K562 (cell line): ENCODE measurements at regions not wholly inside any gene's neighbourhood (a gene's known extent, or its start where the extent isn't known, plus 50 kb on each side); places are given as distances from the start of the nearest gene placed in this dataset.

Experiments used
- ATAC-seq: fragments of 200-7000 bp; cut with Tn5 transposase; 3 replicates; pipeline ENCODE4 v1.9.1; 2020; ENCODE audit warnings: moderate library complexity
- BruUV-seq: library from RNA; stranded (reverse); fragments of 400-500 nt; replicated peaks from 2 replicates; lab custom pipeline; 2021; lab: Mats Ljungman, UMichigan
- CTCF ChIA-PET: fragments of 300-600 bp; formaldehyde crosslinking; extraction: SDS; loops from one replicate; lab custom pipeline; 2021; ENCODE audit warnings: low intra/inter-chr PET ratio; lab: Yijun Ruan, JAX
- POLR2A ChIA-PET: fragments of 300-600, 350-650 bp; sonication (Branson Sonifier 250); formaldehyde crosslinking; extraction: SDS; loops from one replicate; lab custom pipeline; 2021; ENCODE audit warnings: antibody characterized with exemption, inconsistent platforms; lab: Yijun Ruan, JAX
- DNase-seq, 4 experiments: peaks; one replicate each; pipeline versions ENCODE4 v3.0.0 to v3.0.0-alpha.2; 2011 to 2018; ENCODE audit warnings: low spot score in 3 of 4, mixed read lengths in 3 of 4; ENCODE audit errors: extremely low read depth in 1 of 4
- FAIRE-seq: peaks from 2 replicates; lab custom pipeline; 2011; peaks lifted over from hg19 to GRCh38; lab: Jason Lieb, UNC
- H2AFZ ChIP-seq: 2 replicates; pipeline ENCODE4 v1.6.0; 2011; ENCODE audit warnings: low read depth, low read length, control low read depth, inconsistent platforms
- H3K27ac ChIP-seq: fragments of 200-600 bp; 3 replicates; pipeline ENCODE4 v1.8.0; 2011; ENCODE audit warnings: low read depth, mild to moderate bottlenecking, control low read depth, inconsistent platforms, low read length, moderate library complexity, mixed read lengths; ENCODE audit errors: extremely low read depth
- H3K27me3 ChIP-seq, 2 experiments: fragments of 300-600 bp in 1 of 2; 2 replicates in 1 of 2; 3 replicates in 1 of 2; pipeline versions ENCODE4 v1.6.0 to v1.8.0; 2011; ENCODE audit warnings: inconsistent platforms in 2 of 2, low read length in 2 of 2, mild to moderate bottlenecking in 1 of 2, mixed read lengths in 1 of 2, moderate library complexity in 1 of 2; ENCODE audit not compliant: control insufficient read depth in 2 of 2, insufficient read depth in 2 of 2
- H3K36me3 ChIP-seq: fragments of 300-600 bp; 3 replicates; pipeline ENCODE4 v1.8.0; 2011; ENCODE audit warnings: mild to moderate bottlenecking, low read length, inconsistent platforms; ENCODE audit not compliant: control insufficient read depth, insufficient read depth
- H3K4me1 ChIP-seq, 2 experiments: fragments of 200-600 bp in 1 of 2; replicated peaks in 1 of 2; 2 replicates in 1 of 2; 3 replicates in 1 of 2; pipeline versions ENCODE4 v1.5.1 to v1.8.0; 2011; ENCODE audit warnings: inconsistent platforms in 2 of 2, low read length in 2 of 2, mild to moderate bottlenecking in 1 of 2, mixed read lengths in 1 of 2, moderate library complexity in 1 of 2; ENCODE audit not compliant: control insufficient read depth in 2 of 2, insufficient read depth in 2 of 2
- H3K4me2 ChIP-seq: 2 replicates; pipeline ENCODE4 v1.6.1; 2011; ENCODE audit warnings: low read length, control low read depth, inconsistent platforms, mixed read lengths; ENCODE audit not compliant: insufficient read depth
- H3K4me3 ChIP-seq: fragments of 200-600 bp; sonication (generic), shearing (Covaris generic); 2 replicates; pipeline ENCODE4 v1.5.1; 2016; ENCODE audit warnings: control low read depth, inconsistent platforms
- H3K79me2 ChIP-seq: fragments of 200-600 bp; 3 replicates; pipeline ENCODE4 v1.8.0; 2011; ENCODE audit warnings: low read length, inconsistent platforms; ENCODE audit not compliant: control insufficient read depth, insufficient read depth
- H3K9ac ChIP-seq, 2 experiments: 2 replicates each; pipeline versions ENCODE4 v1.6.0 to v1.6.1; 2011; ENCODE audit warnings: low read depth in 2 of 2, low read length in 2 of 2, control low read depth in 1 of 2, inconsistent platforms in 1 of 2, mild to moderate bottlenecking in 1 of 2, mixed read lengths in 1 of 2; ENCODE audit not compliant: insufficient read depth in 1 of 2
- H3K9me1 ChIP-seq: one replicate; pipeline ENCODE4 v1.6.0; 2011; ENCODE audit warnings: inconsistent platforms, mild to moderate bottlenecking, low read length, moderate library complexity; ENCODE audit not compliant: control insufficient read depth, insufficient read depth
- H3K9me3 ChIP-seq: replicated peaks from 2 replicates; pipeline ENCODE4 v1.5.1; 2011; ENCODE audit warnings: low read depth, low read length, inconsistent platforms; ENCODE audit not compliant: control insufficient read depth, insufficient read depth
- H4K20me1 ChIP-seq: replicated peaks from 2 replicates; pipeline ENCODE4 v1.6.1; 2011; ENCODE audit warnings: low read length, inconsistent platforms, mixed read lengths; ENCODE audit not compliant: control insufficient read depth, insufficient read depth
- BDP1 ChIP-seq: IDR thresholded peaks from 3 replicates; pipeline ENCODE4 v1.6.1; 2011; ENCODE audit not compliant: insufficient read length, insufficient read depth
- CBFA2T2 ChIP-seq: fragments of 450-650 bp; conservative IDR thresholded peaks from 2 replicates; pipeline ENCODE4 v1.6.1; 2017; ENCODE audit warnings: mild to moderate bottlenecking
- FOS ChIP-seq: IDR thresholded peaks from 3 replicates; pipeline ENCODE4 v1.6.1; 2011; ENCODE audit not compliant: insufficient read length; ENCODE audit errors: extremely low read depth
- HCFC1 ChIP-seq: IDR thresholded peaks from 2 replicates; pipeline ENCODE4 v1.6.1; 2012; ENCODE audit warnings: low read depth, low read length, improper control_type of control experiment
- KDM4B ChIP-seq, 2 experiments: fragments of 450-650 bp in 1 of 2; sonication (generic) in 1 of 2; IDR thresholded peaks; 2 replicates each; pipeline ENCODE4 v1.6.1; 2016 to 2017; ENCODE audit warnings: borderline replicate concordance in 2 of 2, antibody characterized with exemption in 1 of 2, low read depth in 1 of 2, mild to moderate bottlenecking in 1 of 2
- KLF16 ChIP-seq: IDR thresholded peaks from 2 replicates; pipeline ENCODE4 v1.6.1; 2016; ENCODE audit warnings: antibody characterized with exemption
- KLF6 ChIP-seq: fragments of 250-450 bp; sonication (Bioruptor Pico); IDR thresholded peaks from 2 replicates; pipeline ENCODE4 v1.4.0; 2020; ENCODE audit warnings: mild to moderate bottlenecking, moderate library complexity, borderline replicate concordance
- PHTF2 ChIP-seq: fragments of 250-450 bp; sonication (Bioruptor Pico); IDR thresholded peaks from 2 replicates; pipeline ENCODE4 v1.5.0; 2021; ENCODE audit warnings: mild to moderate bottlenecking
- PRMT5 ChIP-seq: sonication (generic); formaldehyde crosslinking; IDR thresholded peaks from 2 replicates; pipeline ENCODE4 v1.5.0; 2020; ENCODE audit warnings: missing genetic modification reagents
- RB1 ChIP-seq: fragments of 450-650 bp; IDR thresholded peaks from 2 replicates; pipeline ENCODE4 v1.6.1; 2017; ENCODE audit warnings: low read depth, mild to moderate bottlenecking
- SNRNP70 ChIP-seq: fragments of 200-400 bp; formaldehyde crosslinking; optimal IDR thresholded peaks from 2 replicates; pipeline ENCODE3; 2017; ENCODE audit warnings: low read depth, low read length
- SOX6 ChIP-seq: fragments of 450-650 bp; IDR thresholded peaks from 2 replicates; pipeline ENCODE4 v1.6.1; 2014; ENCODE audit warnings: mild to moderate bottlenecking
- TGIF2 ChIP-seq: sonication (generic); formaldehyde crosslinking; IDR thresholded peaks from 2 replicates; pipeline ENCODE4 v1.8.1; 2022; ENCODE audit warnings: mild to moderate bottlenecking, missing genetic modification reagents, moderate library complexity
- WHSC1 ChIP-seq: IDR thresholded peaks from one replicate; pipeline ENCODE4 v1.6.1; 2012; ENCODE audit warnings: low read length, control low read depth, inconsistent platforms
- ZBTB7A ChIP-seq: IDR thresholded peaks from 2 replicates; pipeline ENCODE4 v1.6.1; 2011; ENCODE audit warnings: low read depth, mild to moderate bottlenecking, low read length, moderate library complexity, borderline replicate concordance; ENCODE audit not compliant: control insufficient read depth
- ZNF274 ChIP-seq: IDR thresholded peaks from 2 replicates; pipeline ENCODE4 v1.6.1; 2011; ENCODE audit warnings: low read depth, mild to moderate bottlenecking, low read length, moderate library complexity, borderline replicate concordance
- ZNF324 ChIP-seq: fragments of 250-450 bp; sonication (Bioruptor Pico); IDR thresholded peaks from 2 replicates; pipeline ENCODE4 v1.4.0; 2020; ENCODE audit warnings: mild to moderate bottlenecking
- ZNF354B ChIP-seq: fragments of 250-450 bp; sonication (Bioruptor Pico); IDR thresholded peaks from 2 replicates; pipeline ENCODE4 v1.4.0; 2020
- ZZZ3 ChIP-seq: fragments of 450-650 bp; IDR thresholded peaks from 2 replicates; pipeline ENCODE4 v1.6.1; 2016; ENCODE audit warnings: antibody characterized with exemption, mild to moderate bottlenecking, moderate library complexity
- WGBS: fragments of 100-300 bp; shearing (Covaris generic); methylation state at CpG from one replicate; pipeline ENCODE4 v1.1.6; 2016; ENCODE audit warnings: low coverage, mixed read lengths; ENCODE audit not compliant: insufficient coverage; ENCODE audit errors: missing lambda C conversion rate; 5-methylcytosine and 5-hydroxymethylcytosine counted together
- in situ Hi-C: fragments of 300-500 bp; cut with MboI; formaldehyde crosslinking; loops from 4 replicates; pipeline ENCODE4 v1.15.0; 2018; ENCODE audit warnings: inconsistent platforms, mixed read lengths
- intact Hi-C: fragments of 100-400 bp; cut with micrococcal nuclease; formaldehyde crosslinking; loops from 2 replicates; pipeline ENCODE4 v1.14.2; 2022
- TF ChIP-seq, protein P1 (sequence below): sonication (generic); formaldehyde crosslinking; IDR thresholded peaks from 2 replicates; pipeline ENCODE4 v1.8.1; 2023; ENCODE audit warnings: mild to moderate bottlenecking, missing genetic modification reagents

GRCh38 chr12:88334271-88334670, 192.2 kb downstream of the TMTC3 start:
- no peak for FAIRE-seq
- in situ Hi-C loops (no loop called here), intact Hi-C loops (no loop called here)
- BruUV-seq, result no TSS peak
- Histone ChIP-seq H3K79me2 (no peaks in the 10 kb centered on the region), H3K9me3 (no peaks in the 10 kb centered on the region), H3K27me3 (no peaks in the 10 kb centered on the region), H3K9ac (no peak overlapping the region), H2AFZ (peak overlapping the region; percentile 40; the same call in 1 of the 2 replicates), H4K20me1 (no peaks in the 10 kb centered on the region), H3K4me3 (no peak overlapping the region), H3K27ac (no peak overlapping the region), H3K36me3 (no peaks in the 10 kb centered on the region), H3K9me1 (no peaks in the 10 kb centered on the region), H3K4me2 (no peak overlapping the region), H3K4me1 (no peaks in the 10 kb centered on the region)
- DNase-seq, result peak in 1 of 4 experiments; percentile 12
- POLR2A ChIA-PET, result interaction anchor here (0.6 kb wide), 1 partner anchor 739 kb away, joined by 3 read pairs; no protein-coding TSS in a partner anchor
- TF ChIP-seq BDP1 (no peak), RB1 (no peak), ZNF324 (no peak), PRMT5 (no peak), FOS (no peak), KDM4B (IDR thresholded peaks at IDR 0.05; ENCODE audit: borderline replicate concordance in 2 of 2, low read depth in 1 of 2) (no peak), PHTF2 (no peak), ZNF354B (CRISPR knock-in tag) (no peak), WHSC1 (no peak), SOX6 (no peak), ZZZ3 (no peak), KLF6 (CRISPR knock-in tag) (no peak), SNRNP70 (no peak), CBFA2T2 (no peak), HCFC1 (no peak), TGIF2 (CRISPR knock-in tag) (no peak), KLF16 (no peak), ZNF274 (no peak), ZBTB7A (no peak)
- TF ChIP-seq, protein P1, sequence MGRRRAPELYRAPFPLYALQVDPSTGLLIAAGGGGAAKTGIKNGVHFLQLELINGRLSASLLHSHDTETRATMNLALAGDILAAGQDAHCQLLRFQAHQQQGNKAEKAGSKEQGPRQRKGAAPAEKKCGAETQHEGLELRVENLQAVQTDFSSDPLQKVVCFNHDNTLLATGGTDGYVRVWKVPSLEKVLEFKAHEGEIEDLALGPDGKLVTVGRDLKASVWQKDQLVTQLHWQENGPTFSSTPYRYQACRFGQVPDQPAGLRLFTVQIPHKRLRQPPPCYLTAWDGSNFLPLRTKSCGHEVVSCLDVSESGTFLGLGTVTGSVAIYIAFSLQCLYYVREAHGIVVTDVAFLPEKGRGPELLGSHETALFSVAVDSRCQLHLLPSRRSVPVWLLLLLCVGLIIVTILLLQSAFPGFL (CRISPR knock-in tag), result no peak
- 3% methylated on average over 3 of the region's 3 CpGs for WGBS
- CTCF ChIA-PET, result no interaction called here
- ATAC-seq, result no peak
